ENCODE measurements at regions not wholly inside any gene's neighbourhood (a gene's known extent, or its start where the extent isn't known, plus 50 kb on each side); places are given as distances from the start of the nearest gene placed in this dataset.

DNA sequence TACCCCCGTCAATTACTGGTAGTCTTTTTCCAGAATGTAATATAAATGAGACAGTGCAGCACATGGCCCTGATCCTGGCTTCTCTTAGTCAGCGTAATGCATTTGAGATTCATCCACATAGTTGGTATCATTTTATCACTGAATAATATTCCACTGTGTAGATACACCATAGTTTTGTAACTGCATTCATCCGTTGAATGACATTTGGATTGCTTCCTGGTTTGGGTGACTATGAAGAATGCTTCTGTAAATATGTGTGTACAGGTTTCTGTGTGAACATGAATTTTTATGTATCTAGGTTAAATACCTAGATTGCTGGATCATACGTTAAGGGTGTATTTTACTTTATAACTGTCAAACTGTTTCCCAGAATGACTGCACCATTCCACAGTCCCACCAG lies 62.6 kb upstream of the STMND1 start:
- TF ChIP-seq POLR2AphosphoS5 (IDR thresholded peaks at IDR 0.05) (no peak), POLR2A (IDR thresholded peaks at IDR 0.05) (no peak)

Measured in prostate gland (tissue), 1 donor.